Globus pallidus (tissue), 1 donor: ENCODE measurements at regions not wholly inside any gene's neighbourhood (a gene's known extent, or its start where the extent isn't known, plus 50 kb on each side); places are given as distances from the start of the nearest gene placed in this dataset.
"Not testable (repeated sequence)": the region's sequence is repeated elsewhere in the genome, so short reads cannot be mapped to it uniquely, and the experiment has no call there.

Source experiments
- DNase-seq: peaks from one replicate; pipeline ENCODE4 v3.0.0-alpha.2; 2015; ENCODE audit warnings: low spot score

- no peak for DNase-seq
Measured at GRCh38 chr17:53058031-53058430, 764.7 kb upstream of the KIF2B start.

- no peak for DNase-seq
Measured at GRCh38 chr17:53046781-53047180, 775.9 kb upstream of the KIF2B start.

GRCh38 chr17:53039981-53040380 lies 782.7 kb upstream of the KIF2B start:
- no peak for DNase-seq

- no peak for DNase-seq
Measured at GRCh38 chr17:53033297-53033696, 789.4 kb upstream of the KIF2B start.

GRCh38 chr17:53032861-53033271 lies 789.9 kb upstream of the KIF2B start:
- DNase-seq: no peak

GRCh38 chr17:53017227-53017626 lies 805.5 kb upstream of the KIF2B start:
- DNase-seq: no peak

- DNase-seq: no peak
Measured at GRCh38 chr17:53016085-53016484, 806.6 kb upstream of the KIF2B start.

GRCh38 chr17:53012364-53012763 lies 810.4 kb upstream of the KIF2B start:
- no peak for DNase-seq

- DNase-seq: no peak
Measured at GRCh38 chr17:53006006-53006405, 816.7 kb upstream of the KIF2B start.

- DNase-seq: no peak
Measured at GRCh38 chr17:53004902-53005301, 817.8 kb upstream of the KIF2B start.

- DNase-seq: no peak
Measured at GRCh38 chr17:52995881-52996280, 826.8 kb upstream of the KIF2B start.

- DNase-seq: no peak
Measured at GRCh38 chr17:52995147-52995546, 827.6 kb upstream of the KIF2B start.

GRCh38 chr17:52986056-52986662 lies 827.6 kb upstream of the CA10 start:
- DNase-seq: no peak

- DNase-seq: no peak
Measured at GRCh38 chr17:52982331-52982730, 823.8 kb upstream of the CA10 start.

GRCh38 chr17:52979921-52980320 lies 821.4 kb upstream of the CA10 start:
- no peak for DNase-seq

GRCh38 chr17:52965856-52966255 lies 807.3 kb upstream of the CA10 start:
- DNase-seq: no peak

- DNase-seq: not testable (repeated sequence)
Measured at GRCh38 chr17:52961751-52962150, 803.2 kb upstream of the CA10 start.

GRCh38 chr17:52957411-52957810 lies 798.9 kb upstream of the CA10 start:
- no peak for DNase-seq

- no peak for DNase-seq
Measured at GRCh38 chr17:52947418-52947817, 788.9 kb upstream of the CA10 start.

- no peak for DNase-seq
Measured at GRCh38 chr17:52938623-52939230, 780.2 kb upstream of the CA10 start.

GRCh38 chr17:52930581-52930980 lies 772.1 kb upstream of the CA10 start:
- DNase-seq: no peak

GRCh38 chr17:52930145-52930544 lies 771.6 kb upstream of the CA10 start:
- DNase-seq: no peak

- DNase-seq: no peak
Measured at GRCh38 chr17:52923658-52924057, 765.1 kb upstream of the CA10 start.

GRCh38 chr17:52899235-52899634 lies 740.7 kb upstream of the CA10 start:
- no peak for DNase-seq
